BJ (cell line): ENCODE measurements at regions not wholly inside any gene's neighbourhood (a gene's known extent, or its start where the extent isn't known, plus 50 kb on each side); places are given as distances from the start of the nearest gene placed in this dataset.

ENCODE experiments used
- CTCF ChIA-PET: fragments of 350-600 bp; formaldehyde crosslinking; extraction: SDS; loops from one replicate; lab custom pipeline; 2021; ENCODE audit warnings: antibody characterized with exemption, inconsistent platforms; lab: Yijun Ruan, JAX
- POLR2A ChIA-PET: fragments of 300-600 bp; sonication (Branson Sonifier 250); formaldehyde crosslinking; extraction: SDS; loops from one replicate; lab custom pipeline; 2021; ENCODE audit warnings: antibody characterized with exemption; lab: Charles Lee
- DNase-seq: peaks from one replicate; pipeline ENCODE4 v3.0.0-alpha.2; 2011; ENCODE audit warnings: low read depth
- H3K27me3 ChIP-seq: 2 replicates; pipeline ENCODE4 v1.6.0; 2011; ENCODE audit warnings: low read length; ENCODE audit not compliant: control insufficient read depth, insufficient read depth
- H3K36me3 ChIP-seq: 2 replicates; pipeline ENCODE4 v1.5.1; 2011; ENCODE audit warnings: low read length; ENCODE audit not compliant: control insufficient read depth, insufficient read depth
- H3K4me3 ChIP-seq: 2 replicates; pipeline ENCODE4 v1.5.1; 2011; ENCODE audit warnings: low read depth, mild to moderate bottlenecking, control low read depth, low read length
- CTCF ChIP-seq: IDR thresholded peaks from 2 replicates; pipeline ENCODE4 v1.5.1; 2011; ENCODE audit warnings: low read depth, mild to moderate bottlenecking, control low read depth, inconsistent platforms, low read length, moderate library complexity; ENCODE audit not compliant: insufficient read depth

GRCh38 chr6:82780334-82780733, 285.3 kb downstream of the UBE3D start:
- no peak for DNase-seq
- POLR2A ChIA-PET, result no interaction called here
- Histone ChIP-seq H3K4me3 (no peak overlapping the region), H3K36me3 (no peaks in the 10 kb centered on the region), H3K27me3 (no peaks in the 10 kb centered on the region; the same call in 1 of the 2 replicates)
- CTCF ChIA-PET, result no interaction called here
- TF ChIP-seq CTCF, result no peak

GRCh38 chr6:82781620-82782204, 283.9 kb downstream of the UBE3D start:
- no peaks in the 10 kb centered on the region for H3K36me3 ChIP-seq
- TF ChIP-seq CTCF, result no peak
- DNase-seq, result no peak
- no peaks in the 10 kb centered on the region; the same call in 1 of the 2 replicates for H3K27me3 ChIP-seq
- no peak overlapping the region for H3K4me3 ChIP-seq
- ChIA-PET CTCF (no interaction called here), POLR2A (interaction anchor here (0.6 kb wide), 1 partner anchor 19 kb away, joined by 3 read pairs; no protein-coding TSS in a partner anchor)

GRCh38 chr6:82783587-82784236, 281.9 kb downstream of the UBE3D start:
- TF ChIP-seq CTCF, result no peak

GRCh38 chr6:82785206-82785605, 280.4 kb downstream of the UBE3D start:
- CTCF ChIA-PET, result no interaction called here
- Histone ChIP-seq H3K27me3 (no peaks in the 10 kb centered on the region; the same call in none of the 2 replicates), H3K4me3 (no peak overlapping the region), H3K36me3 (no peaks in the 10 kb centered on the region)
- DNase-seq, result no peak
- no peak for TF ChIP-seq CTCF
- POLR2A ChIA-PET, result no interaction called here

More at GRCh38 chr6:82783587-82784236, 281.9 kb downstream of the UBE3D start:
- H3K36me3 ChIP-seq, result no peaks in the 10 kb centered on the region
- ChIA-PET POLR2A (no interaction called here), CTCF (no interaction called here)
- no peak overlapping the region for H3K4me3 ChIP-seq
- no peak for DNase-seq
- H3K27me3 ChIP-seq, result no peaks in the 10 kb centered on the region; the same call in 1 of the 2 replicates

- Histone ChIP-seq H3K36me3 (no peaks in the 10 kb centered on the region), H3K27me3 (no peaks in the 10 kb centered on the region; the same call in none of the 2 replicates), H3K4me3 (no peak overlapping the region)
- TF ChIP-seq CTCF, result no peak
- ChIA-PET POLR2A (no interaction called here), CTCF (interaction anchor here (1.2 kb wide), 1 partner anchor 10 kb away, joined by 4 read pairs; no protein-coding TSS in a partner anchor)
- no peak for DNase-seq
These were observed 279.4 kb downstream of the UBE3D start for GRCh38 chr6:82786248-82786647.
